ENCODE measurements at regions not wholly inside any gene's neighbourhood (a gene's known extent, or its start where the extent isn't known, plus 50 kb on each side); places are given as distances from the start of the nearest gene placed in this dataset.

DNA sequence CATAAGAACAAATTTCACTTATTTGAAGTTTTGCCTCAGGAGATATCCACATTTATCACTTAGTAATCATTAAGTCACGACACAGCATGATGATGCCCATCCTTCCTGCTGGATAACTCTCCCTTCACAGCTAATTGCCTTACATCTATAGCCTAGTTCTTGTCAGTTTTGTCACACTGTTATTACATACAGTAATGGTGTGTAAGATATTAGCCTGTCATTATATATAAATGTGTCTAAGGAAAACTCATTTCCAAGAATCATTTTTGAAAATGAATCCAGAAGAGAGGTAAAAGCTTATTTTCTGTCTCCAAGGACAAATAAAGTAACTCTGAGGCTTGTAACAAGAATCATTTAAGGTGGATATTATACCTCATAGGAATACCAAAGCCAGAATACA, 193.2 kb upstream of the ARID2 start:
- no peak for DNase-seq
- H3K79me2 ChIP-seq (ENCODE audit: insufficient read depth) = no peaks in the 10 kb centered on the region
- no peaks in the 10 kb centered on the region for H3K27me3 ChIP-seq (ENCODE audit: insufficient read depth)
- H3K27ac ChIP-seq (ENCODE audit: low read depth in 2 of 2, low read length in 1 of 2) = no peak overlapping the region
- H3K4me3 ChIP-seq (ENCODE audit: low read depth in 2 of 2, low read length in 1 of 2) = no peak overlapping the region
- no peaks in the 10 kb centered on the region; a peak in 1 of 4 replicates for H3K4me1 ChIP-seq (ENCODE audit: control insufficient read depth in 1 of 2, insufficient read depth in 2 of 2, low read depth in 1 of 2, low read length in 1 of 2)
- TF ChIP-seq RCOR1 (IDR thresholded peaks at IDR 0.05; ENCODE audit: low read length) (no peak), TAF1 (IDR thresholded peaks at IDR 0.05; ENCODE audit: borderline replicate concordance, low read depth, low read length) (no peak), TCF12 (IDR thresholded peaks at IDR 0.05) (no peak), SMC3 (IDR thresholded peaks at IDR 0.05; ENCODE audit: low read depth, low read length) (no peak), CHD2 (IDR thresholded peaks at IDR 0.05; ENCODE audit: low read length, partially characterized antibody) (no peak), EZH2phosphoT487 (IDR thresholded peaks at IDR 0.05; ENCODE audit: borderline replicate concordance, low read depth) (no peak), FOXJ3 (CRISPR knock-in tag; IDR thresholded peaks at IDR 0.05) (no peak), FOXM1 (IDR thresholded peaks at IDR 0.05; ENCODE audit: low read depth) (no peak), YY1 (IDR thresholded peaks at IDR 0.05; ENCODE audit: low read depth) (no peak), EP300 (IDR thresholded peaks at IDR 0.05; ENCODE audit: borderline replicate concordance in 1 of 2, low read depth in 1 of 2, low read length in 1 of 2) (no peak), FOSL2 (IDR thresholded peaks at IDR 0.05; ENCODE audit: borderline replicate concordance, low read depth) (no peak), JUND (IDR thresholded peaks at IDR 0.05) (no peak), SIN3A (IDR thresholded peaks at IDR 0.05; ENCODE audit: borderline replicate concordance, low read depth, low read length) (no peak)
- TF ChIP-seq, protein P1, sequence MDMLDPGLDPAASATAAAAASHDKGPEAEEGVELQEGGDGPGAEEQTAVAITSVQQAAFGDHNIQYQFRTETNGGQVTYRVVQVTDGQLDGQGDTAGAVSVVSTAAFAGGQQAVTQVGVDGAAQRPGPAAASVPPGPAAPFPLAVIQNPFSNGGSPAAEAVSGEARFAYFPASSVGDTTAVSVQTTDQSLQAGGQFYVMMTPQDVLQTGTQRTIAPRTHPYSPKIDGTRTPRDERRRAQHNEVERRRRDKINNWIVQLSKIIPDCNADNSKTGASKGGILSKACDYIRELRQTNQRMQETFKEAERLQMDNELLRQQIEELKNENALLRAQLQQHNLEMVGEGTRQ (IDR thresholded peaks at IDR 0.05; ENCODE audit: borderline replicate concordance, low read depth, low read length) = no peak
- TF ChIP-seq, protein P2, sequence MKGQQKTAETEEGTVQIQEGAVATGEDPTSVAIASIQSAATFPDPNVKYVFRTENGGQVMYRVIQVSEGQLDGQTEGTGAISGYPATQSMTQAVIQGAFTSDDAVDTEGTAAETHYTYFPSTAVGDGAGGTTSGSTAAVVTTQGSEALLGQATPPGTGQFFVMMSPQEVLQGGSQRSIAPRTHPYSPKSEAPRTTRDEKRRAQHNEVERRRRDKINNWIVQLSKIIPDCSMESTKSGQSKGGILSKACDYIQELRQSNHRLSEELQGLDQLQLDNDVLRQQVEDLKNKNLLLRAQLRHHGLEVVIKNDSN (IDR thresholded peaks at IDR 0.05; ENCODE audit: borderline replicate concordance, low read depth) = no peak
- TF ChIP-seq, protein P3, sequence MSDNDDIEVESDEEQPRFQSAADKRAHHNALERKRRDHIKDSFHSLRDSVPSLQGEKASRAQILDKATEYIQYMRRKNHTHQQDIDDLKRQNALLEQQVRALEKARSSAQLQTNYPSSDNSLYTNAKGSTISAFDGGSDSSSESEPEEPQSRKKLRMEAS (IDR thresholded peaks at IDR 0.05; ENCODE audit: low read depth) = no peak
- H2AFZ ChIP-seq (ENCODE audit: low read depth) = no peak overlapping the region
- H3K36me3 ChIP-seq (replicated peaks in 1 of 2; ENCODE audit: control insufficient read depth in 1 of 2, insufficient read depth in 2 of 2, low read length in 1 of 2) = no peaks in the 10 kb centered on the region
- H3K4me2 ChIP-seq = no peak overlapping the region
- ChIA-PET CTCF (no interaction called here), POLR2A (no interaction called here)
- H3F3A ChIP-seq (replicated peaks; ENCODE audit: insufficient read depth) = no peaks in the 10 kb centered on the region
- H4K20me1 ChIP-seq (ENCODE audit: insufficient read depth) = no peaks in the 10 kb centered on the region
- 13% methylated on average over 1 of the region's 1 CpG for WGBS (ENCODE audit: low lambda C conversion rate)
- no peaks in the 10 kb centered on the region for H3K9me3 ChIP-seq
- H3K9ac ChIP-seq = no peak overlapping the region
- no peaks in the 10 kb centered on the region for H3K9me2 ChIP-seq

DNA sequence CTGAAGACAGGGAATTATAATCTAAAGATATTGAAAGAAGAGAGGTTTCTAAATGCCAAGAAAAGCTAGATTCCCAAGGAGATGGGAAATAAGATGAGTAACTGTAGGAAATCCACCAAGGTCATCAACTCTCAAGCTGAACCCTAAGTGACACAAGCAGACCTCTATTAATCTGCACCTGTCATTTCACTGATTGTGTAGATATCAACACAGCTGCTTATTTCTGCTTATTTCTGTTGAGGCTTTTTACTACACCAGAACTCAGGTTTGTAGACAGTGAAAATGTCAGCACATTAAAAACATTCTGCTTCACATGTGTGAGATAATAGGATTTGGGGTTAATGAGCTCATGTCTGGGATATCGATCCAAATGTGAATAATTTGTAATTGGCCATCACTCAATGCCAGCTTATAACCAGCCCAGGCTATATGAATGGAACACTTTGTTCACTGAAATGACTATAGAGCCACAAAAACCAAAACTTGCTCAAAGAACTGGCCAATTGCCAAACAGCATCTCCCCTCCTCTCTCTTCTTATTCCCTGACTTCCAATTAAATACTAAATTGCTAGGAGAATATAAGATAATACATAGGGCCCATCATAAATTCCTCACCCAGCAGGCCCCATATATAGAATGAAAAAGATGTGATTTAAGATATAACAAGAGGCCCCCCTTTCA, 188.7 kb upstream of the ARID2 start:
- POLR2A ChIA-PET = no interaction called here

More for the DNA sequence above, 188.7 kb upstream of the ARID2 start:
- no peaks in the 10 kb centered on the region for H3K27me3 ChIP-seq (ENCODE audit: insufficient read depth)
- H3K9ac ChIP-seq = no peak overlapping the region
- H3K4me1 ChIP-seq (ENCODE audit: control insufficient read depth in 1 of 2, insufficient read depth in 2 of 2, low read depth in 1 of 2, low read length in 1 of 2) = no peaks in the 10 kb centered on the region; a peak in 1 of 4 replicates
- TF ChIP-seq GATA2 (CRISPR knock-in tag; IDR thresholded peaks at IDR 0.05) = peak; percentile 36; the same call in 1 of the 2 replicates
- TF ChIP-seq RAD21 (IDR thresholded peaks at IDR 0.05; ENCODE audit: low read length) = no peak
- no peaks in the 10 kb centered on the region for H3K36me3 ChIP-seq (replicated peaks in 1 of 2; ENCODE audit: control insufficient read depth in 1 of 2, insufficient read depth in 2 of 2, low read length in 1 of 2)
- H4K20me1 ChIP-seq (ENCODE audit: insufficient read depth) = no peaks in the 10 kb centered on the region
- H3K27ac ChIP-seq (ENCODE audit: low read depth in 2 of 2, low read length in 1 of 2) = no peak overlapping the region; a peak in 1 of 4 replicates
- peak; percentile 4 for DNase-seq
- CTCF ChIA-PET = interaction anchor here (0.7 to 1.6 kb wide), 4 partner anchors 152 to 206 kb away, joined by 3 to 4 read pairs (median 4); no protein-coding TSS in a partner anchor
- no peak overlapping the region for H3K4me2 ChIP-seq
- H3K9me3 ChIP-seq = no peaks in the 10 kb centered on the region
- no peaks in the 10 kb centered on the region for H3K9me2 ChIP-seq
- no peaks in the 10 kb centered on the region for H3K79me2 ChIP-seq (ENCODE audit: insufficient read depth)
- H2AFZ ChIP-seq (ENCODE audit: low read depth) = no peak overlapping the region
- WGBS (ENCODE audit: low lambda C conversion rate) = 25% methylated on average over 1 of the region's 1 CpG
- no peaks in the 10 kb centered on the region for H3F3A ChIP-seq (replicated peaks; ENCODE audit: insufficient read depth)
- H3K4me3 ChIP-seq (ENCODE audit: low read depth in 2 of 2, low read length in 1 of 2) = no peak overlapping the region

All from SK-N-SH (cell line).